ENCODE measurements at regions not wholly inside any gene's neighbourhood (a gene's known extent, or its start where the extent isn't known, plus 50 kb on each side); places are given as distances from the start of the nearest gene placed in this dataset.
"Not testable (repeated sequence)": the region's sequence is repeated elsewhere in the genome, so short reads cannot be mapped to it uniquely, and the experiment has no call there.

DNA sequence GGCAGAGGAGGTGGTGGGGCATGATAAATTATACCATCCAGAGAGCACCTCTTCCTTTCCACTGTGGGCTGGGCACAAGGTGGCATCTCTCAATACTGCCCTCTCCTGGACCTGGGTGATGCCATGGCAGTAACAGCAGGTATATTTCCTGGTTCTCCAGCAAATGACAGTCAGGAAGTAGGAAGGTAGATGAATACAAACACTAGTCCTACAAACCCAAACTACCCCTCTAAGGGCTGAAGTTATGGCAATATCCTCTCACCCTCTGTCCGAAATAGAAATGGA lies 1004.9 kb downstream of the KCNMA1 start:
- WGBS, result 88% methylated on average over 1 of the region's 1 CpG
- H3K9ac ChIP-seq (ENCODE audit: low read depth, low read length), result no peak overlapping the region
- H3K27ac ChIP-seq (ENCODE audit: low read depth, low read length), result no peak overlapping the region
- H3K4me3 ChIP-seq (ENCODE audit: low read length), result peak overlapping the region; percentile 47
- H3K27me3 ChIP-seq (ENCODE audit: insufficient read depth, low read length), result no peaks in the 10 kb centered on the region
- H3K36me3 ChIP-seq (ENCODE audit: insufficient read depth, low read length), result no peaks in the 10 kb centered on the region
- H3K9me3 ChIP-seq (ENCODE audit: insufficient read depth, low read depth, low read length), result no peaks in the 10 kb centered on the region
- H3K4me1 ChIP-seq (ENCODE audit: insufficient read depth, low read length), result peaks cover 7% of the 10 kb centered on the region; the same call in 1 of the 2 replicates

DNA sequence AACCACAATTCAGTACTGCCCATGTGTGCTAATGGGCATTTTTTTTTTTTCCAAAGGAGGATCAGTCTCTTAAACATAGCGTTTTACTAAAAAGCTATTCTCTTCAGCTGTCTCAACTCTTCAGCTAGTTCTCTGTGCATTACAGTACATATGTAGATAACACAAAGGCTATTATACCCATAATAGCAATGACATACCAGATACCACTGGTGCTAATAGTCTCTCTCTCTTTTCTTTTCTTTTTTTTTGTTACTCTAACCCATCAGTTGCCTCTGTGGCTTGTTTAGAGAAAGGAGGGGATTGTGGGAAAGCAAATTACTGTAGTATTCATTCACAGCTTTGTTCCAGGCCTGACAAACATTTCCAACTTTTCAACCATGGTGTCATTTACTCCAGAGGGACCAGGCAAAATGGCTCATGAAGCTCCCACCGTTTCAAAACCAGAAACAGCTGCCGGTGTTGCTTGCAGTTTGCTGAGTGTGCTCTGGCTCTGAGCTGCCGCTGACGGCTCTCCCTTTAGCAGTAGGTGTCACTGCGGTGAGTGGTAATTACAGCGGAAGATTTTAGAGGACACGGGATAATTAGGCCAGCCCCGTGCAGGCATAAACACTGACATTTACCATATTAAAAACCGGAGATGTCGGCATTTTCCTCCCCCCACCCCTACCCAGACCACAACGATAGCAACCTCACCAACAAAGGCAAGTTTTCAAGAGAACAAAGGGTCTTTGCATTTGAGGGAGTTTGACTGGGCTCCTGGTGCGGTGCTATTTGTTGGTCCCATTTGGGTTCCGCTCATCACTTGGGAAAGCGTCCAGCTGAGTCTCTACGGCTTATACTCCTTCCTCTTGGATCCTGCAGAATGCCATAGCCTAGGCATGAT lies 1005.5 kb downstream of the KCNMA1 start:
- Histone ChIP-seq H3K9me3 (ENCODE audit: insufficient read depth, low read depth, low read length) (no peaks in the 10 kb centered on the region), H3K36me3 (ENCODE audit: insufficient read depth, low read length) (no peaks in the 10 kb centered on the region), H3K27me3 (ENCODE audit: insufficient read depth, low read length) (no peaks in the 10 kb centered on the region), H3K4me3 (ENCODE audit: low read length) (peak overlapping the region; percentile 47), H3K27ac (ENCODE audit: low read depth, low read length) (no peak overlapping the region), H3K9ac (ENCODE audit: low read depth, low read length) (no peak overlapping the region; the same call in 1 of the 2 replicates), H3K4me1 (ENCODE audit: insufficient read depth, low read length) (peaks cover 7% of the 10 kb centered on the region; the same call in 1 of the 2 replicates)
- WGBS, result 26% methylated on average over 16 of the region's 16 CpGs

DNA sequence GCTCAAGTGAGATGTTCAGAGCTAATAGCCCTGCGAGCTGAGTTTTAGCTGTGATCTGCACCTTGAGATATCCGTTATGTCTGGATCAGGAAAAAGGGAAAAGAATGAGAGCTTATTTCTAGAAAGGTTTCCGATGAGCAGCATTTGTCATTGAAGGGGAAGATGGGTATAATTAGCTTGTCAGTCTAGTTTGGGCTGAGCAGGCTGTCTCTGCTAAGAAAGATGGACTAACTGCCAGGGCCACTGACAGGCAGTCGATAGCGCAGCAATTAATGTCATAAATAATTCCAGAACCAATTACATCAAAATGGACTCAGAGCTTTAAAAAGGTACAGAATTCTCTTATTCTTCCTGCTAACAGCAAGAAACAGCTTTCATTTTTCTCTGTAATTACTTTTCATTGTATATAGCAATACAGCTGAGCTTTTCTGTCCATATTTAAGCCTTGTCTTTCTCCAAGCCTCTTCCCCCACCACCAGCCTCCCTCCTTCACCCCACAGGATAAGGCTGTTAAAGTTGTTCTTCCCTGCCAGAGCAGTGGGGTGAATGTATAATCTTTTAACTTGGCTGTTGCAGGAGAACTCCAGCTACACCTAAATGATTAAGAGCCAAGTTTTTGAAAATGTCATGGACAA lies 1006.5 kb downstream of the KCNMA1 start:
- WGBS, result 94% methylated on average over 5 of the region's 5 CpGs

DNA sequence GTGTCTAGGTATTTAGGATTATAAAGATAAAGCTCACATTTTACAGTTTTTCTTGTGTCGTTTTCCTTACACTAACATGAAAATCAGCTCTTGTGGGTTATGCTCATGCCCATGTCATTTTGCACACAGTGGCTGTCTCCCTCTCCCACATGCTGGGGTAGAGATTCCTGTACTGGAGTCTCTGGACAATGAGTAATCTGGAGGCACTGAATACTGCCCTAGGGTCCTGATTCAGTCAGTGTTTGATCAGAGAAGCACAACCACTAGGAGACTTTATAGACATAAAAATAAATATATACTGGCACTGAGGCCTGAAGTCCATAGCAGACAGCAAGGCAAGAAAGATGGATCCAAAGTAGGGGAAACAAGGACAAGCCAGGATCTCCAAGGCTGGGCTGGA lies 1008.8 kb downstream of the KCNMA1 start:
- Histone ChIP-seq H3K9me3 (ENCODE audit: insufficient read depth, low read depth, low read length) (no peaks in the 10 kb centered on the region), H3K9ac (ENCODE audit: low read depth, low read length) (no peak overlapping the region), H3K27me3 (ENCODE audit: insufficient read depth, low read length) (no peaks in the 10 kb centered on the region), H3K4me1 (ENCODE audit: insufficient read depth, low read length) (peaks cover 7% of the 10 kb centered on the region; the same call in 1 of the 2 replicates), H3K36me3 (ENCODE audit: insufficient read depth, low read length) (no peaks in the 10 kb centered on the region), H3K4me3 (ENCODE audit: low read length) (no peak overlapping the region), H3K27ac (ENCODE audit: low read depth, low read length) (no peak overlapping the region)
- 100% methylated on average over 1 of the region's 1 CpG for WGBS

More for the DNA sequence above, 1006.5 kb downstream of the KCNMA1 start:
- Histone ChIP-seq H3K9me3 (ENCODE audit: insufficient read depth, low read depth, low read length) (no peaks in the 10 kb centered on the region), H3K9ac (ENCODE audit: low read depth, low read length) (no peak overlapping the region), H3K4me3 (ENCODE audit: low read length) (no peak overlapping the region), H3K36me3 (ENCODE audit: insufficient read depth, low read length) (no peaks in the 10 kb centered on the region), H3K4me1 (ENCODE audit: insufficient read depth, low read length) (peaks cover 7% of the 10 kb centered on the region; the same call in 1 of the 2 replicates), H3K27me3 (ENCODE audit: insufficient read depth, low read length) (no peaks in the 10 kb centered on the region), H3K27ac (ENCODE audit: low read depth, low read length) (no peak overlapping the region)

DNA sequence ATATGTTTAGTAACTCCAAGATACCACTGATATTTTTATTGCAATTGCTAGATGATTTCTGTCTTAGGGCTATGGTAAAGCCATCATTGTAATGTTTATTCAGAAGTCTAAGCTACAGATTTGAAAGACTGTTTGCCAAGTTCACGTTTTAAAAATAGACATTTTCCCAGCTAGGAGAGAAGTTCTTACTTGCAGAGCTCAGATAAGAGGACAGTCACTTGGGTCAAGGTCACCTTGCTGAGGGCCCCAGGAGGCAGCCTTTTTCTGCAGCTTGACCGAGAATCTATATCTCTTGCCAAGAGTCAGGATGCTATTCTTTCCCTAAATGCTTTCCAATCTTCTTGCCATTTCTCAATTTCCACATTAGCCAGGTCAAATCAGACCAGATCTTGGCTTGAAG lies 1011.2 kb downstream of the KCNMA1 start:
- Histone ChIP-seq H3K9ac (ENCODE audit: low read depth, low read length) (no peak overlapping the region), H3K27me3 (ENCODE audit: insufficient read depth, low read length) (no peaks in the 10 kb centered on the region)
- WGBS, result 90% methylated on average over 2 of the region's 2 CpGs

DNA sequence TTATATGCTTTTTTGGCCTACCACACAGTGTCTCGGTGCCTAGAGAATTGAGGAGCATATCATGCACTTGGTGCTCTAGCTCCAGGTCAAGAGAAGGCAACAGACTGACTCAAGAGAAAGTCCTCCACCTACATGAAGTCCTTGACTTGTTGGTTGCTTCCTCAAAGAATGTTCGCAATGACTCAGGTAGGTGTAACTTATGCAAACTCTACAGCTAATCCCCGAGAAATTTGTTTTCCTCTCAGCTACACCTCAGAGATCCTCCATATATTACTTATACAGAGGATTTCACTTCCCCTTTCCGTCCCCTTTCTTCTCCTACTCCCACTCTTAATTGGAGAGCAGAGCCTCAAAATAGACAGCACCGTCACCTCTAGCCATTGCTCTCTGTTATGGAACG lies 1013.1 kb downstream of the KCNMA1 start:
- Histone ChIP-seq H3K4me3 (ENCODE audit: low read length) (no peak overlapping the region), H3K27ac (ENCODE audit: low read depth, low read length) (no peak overlapping the region), H3K4me1 (ENCODE audit: insufficient read depth, low read length) (no peaks in the 10 kb centered on the region), H3K36me3 (ENCODE audit: insufficient read depth, low read length) (no peaks in the 10 kb centered on the region), H3K9ac (ENCODE audit: low read depth, low read length) (no peak overlapping the region), H3K27me3 (ENCODE audit: insufficient read depth, low read length) (no peaks in the 10 kb centered on the region), H3K9me3 (ENCODE audit: insufficient read depth, low read depth, low read length) (no peaks in the 10 kb centered on the region)
- 98% methylated on average over 6 of the region's 6 CpGs for WGBS

More for the DNA sequence above, 1011.2 kb downstream of the KCNMA1 start:
- no peak overlapping the region for H3K4me3 ChIP-seq (ENCODE audit: low read length)
- no peak overlapping the region for H3K27ac ChIP-seq (ENCODE audit: low read depth, low read length)
- H3K4me1 ChIP-seq (ENCODE audit: insufficient read depth, low read length), result no peaks in the 10 kb centered on the region
- H3K36me3 ChIP-seq (ENCODE audit: insufficient read depth, low read length), result no peaks in the 10 kb centered on the region
- no peaks in the 10 kb centered on the region for H3K9me3 ChIP-seq (ENCODE audit: insufficient read depth, low read depth, low read length)

DNA sequence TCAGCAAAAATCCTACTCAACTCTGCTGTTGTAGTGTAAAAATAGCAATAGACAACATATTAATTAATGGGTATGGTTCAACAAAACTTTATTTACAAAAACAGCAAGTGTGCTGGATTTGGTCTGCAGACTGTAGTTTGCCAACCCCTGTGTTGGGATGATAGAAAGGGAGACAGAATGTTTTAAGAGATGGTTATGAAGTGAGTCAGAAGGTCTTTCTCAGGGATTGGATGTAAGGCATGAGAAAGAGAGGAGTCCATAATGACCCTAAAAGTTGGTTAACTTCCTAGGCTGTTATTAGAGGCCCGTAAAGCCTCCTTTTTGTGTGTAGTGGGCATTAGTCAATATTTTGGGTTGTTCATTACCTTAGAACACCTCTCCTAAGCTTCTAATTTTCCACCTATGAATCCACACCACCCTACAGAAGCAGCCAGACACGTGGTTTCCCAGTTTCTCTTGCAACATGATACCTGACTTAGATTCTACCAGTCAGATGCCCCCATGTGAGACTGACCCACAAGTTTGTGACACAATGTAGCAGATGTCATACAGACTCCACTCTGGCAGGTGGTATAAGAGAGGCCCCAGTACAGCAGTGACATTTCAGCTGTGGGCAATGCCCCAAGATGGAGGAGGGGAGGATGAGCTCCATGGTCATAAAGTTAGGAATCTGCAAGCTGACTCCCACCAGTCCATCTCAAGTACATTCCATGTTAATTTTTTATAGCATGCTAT lies 1015.6 kb downstream of the KCNMA1 start:
- H3K4me3 ChIP-seq (ENCODE audit: low read length), result no peak overlapping the region
- no peaks in the 10 kb centered on the region for H3K9me3 ChIP-seq (ENCODE audit: insufficient read depth, low read depth, low read length)
- no peaks in the 10 kb centered on the region for H3K36me3 ChIP-seq (ENCODE audit: insufficient read depth, low read length)
- H3K27ac ChIP-seq (ENCODE audit: low read depth, low read length), result no peak overlapping the region
- no peaks in the 10 kb centered on the region for H3K27me3 ChIP-seq (ENCODE audit: insufficient read depth, low read length)
- WGBS, result 92% methylated on average over 2 of the region's 2 CpGs
- H3K9ac ChIP-seq (ENCODE audit: low read depth, low read length), result no peak overlapping the region
- H3K4me1 ChIP-seq (ENCODE audit: insufficient read depth, low read length), result no peaks in the 10 kb centered on the region

DNA sequence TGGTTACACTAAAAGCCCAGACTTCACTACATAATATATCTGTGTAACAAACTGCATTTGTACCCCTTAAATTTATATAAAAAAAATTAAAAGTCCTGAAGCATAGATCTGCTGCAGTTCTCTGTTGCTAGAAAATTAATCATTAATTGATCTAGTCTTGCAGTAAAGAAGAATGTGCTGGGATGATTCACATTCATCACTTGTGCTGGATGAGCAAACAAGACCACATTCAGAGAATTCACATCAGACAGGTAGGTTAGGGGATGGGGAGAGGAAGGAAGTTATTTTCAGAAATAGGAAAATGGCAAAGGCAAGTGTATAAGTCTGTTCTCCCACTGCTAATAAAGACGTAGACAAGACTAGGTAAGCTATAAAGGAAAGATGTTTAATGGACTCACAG lies 1019.0 kb downstream of the KCNMA1 start:
- Histone ChIP-seq H3K27ac (ENCODE audit: low read depth, low read length) (no peak overlapping the region), H3K9me3 (ENCODE audit: insufficient read depth, low read depth, low read length) (no peaks in the 10 kb centered on the region), H3K9ac (ENCODE audit: low read depth, low read length) (no peak overlapping the region), H3K27me3 (ENCODE audit: insufficient read depth, low read length) (no peaks in the 10 kb centered on the region), H3K4me1 (ENCODE audit: insufficient read depth, low read length) (no peaks in the 10 kb centered on the region), H3K36me3 (ENCODE audit: insufficient read depth, low read length) (no peaks in the 10 kb centered on the region), H3K4me3 (ENCODE audit: low read length) (no peak overlapping the region)
- WGBS, result 97% methylated on average over 1 of the region's 1 CpG

DNA sequence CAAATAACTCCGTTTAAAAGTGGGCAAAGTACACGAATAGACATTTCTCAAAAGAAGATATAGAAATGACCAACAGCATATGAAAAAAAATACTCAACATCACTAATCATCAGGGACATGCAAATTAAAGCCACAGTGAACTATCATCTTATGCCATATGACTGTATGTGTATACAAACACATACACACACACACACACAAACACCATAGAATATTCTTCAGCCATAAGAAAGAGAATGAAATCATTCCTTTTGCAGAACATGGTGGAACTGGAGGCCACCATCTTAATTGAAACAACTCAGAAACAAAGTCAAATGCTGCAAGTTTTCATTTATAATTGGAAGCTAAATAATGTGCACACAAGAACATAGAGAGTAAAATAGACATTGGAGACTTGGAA lies 1019.4 kb downstream of the KCNMA1 start:
- WGBS, result 96% methylated on average over 2 of the region's 2 CpGs
- Histone ChIP-seq H3K27me3 (ENCODE audit: insufficient read depth, low read length) (no peaks in the 10 kb centered on the region), H3K4me3 (ENCODE audit: low read length) (no peak overlapping the region), H3K4me1 (ENCODE audit: insufficient read depth, low read length) (no peaks in the 10 kb centered on the region), H3K36me3 (ENCODE audit: insufficient read depth, low read length) (no peaks in the 10 kb centered on the region), H3K27ac (ENCODE audit: low read depth, low read length) (no peak overlapping the region), H3K9ac (ENCODE audit: low read depth, low read length) (no peak overlapping the region), H3K9me3 (ENCODE audit: insufficient read depth, low read depth, low read length) (no peaks in the 10 kb centered on the region)

DNA sequence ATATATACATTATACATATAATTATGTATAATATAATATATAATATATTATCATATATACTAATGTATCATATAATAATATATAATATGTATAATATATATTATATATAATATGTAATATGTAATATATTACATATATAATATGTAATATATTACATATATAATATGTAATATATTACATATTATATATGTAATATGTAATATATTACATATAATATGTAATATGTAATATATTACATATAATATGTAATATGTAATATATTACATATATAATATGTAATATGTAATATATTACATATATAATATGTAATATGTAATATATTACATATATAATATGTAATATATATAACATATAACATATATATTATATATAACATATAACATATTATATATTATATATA lies 1020.9 kb downstream of the KCNMA1 start:
- not testable (repeated sequence) for H3K4me3 ChIP-seq (ENCODE audit: low read length); H3K9me3 ChIP-seq (ENCODE audit: insufficient read depth, low read depth, low read length); H3K4me1 ChIP-seq (ENCODE audit: insufficient read depth, low read length); H3K27me3 ChIP-seq (ENCODE audit: insufficient read depth, low read length); H3K27ac ChIP-seq (ENCODE audit: low read depth, low read length); H3K36me3 ChIP-seq (ENCODE audit: insufficient read depth, low read length); H3K9ac ChIP-seq (ENCODE audit: low read depth, low read length)

DNA sequence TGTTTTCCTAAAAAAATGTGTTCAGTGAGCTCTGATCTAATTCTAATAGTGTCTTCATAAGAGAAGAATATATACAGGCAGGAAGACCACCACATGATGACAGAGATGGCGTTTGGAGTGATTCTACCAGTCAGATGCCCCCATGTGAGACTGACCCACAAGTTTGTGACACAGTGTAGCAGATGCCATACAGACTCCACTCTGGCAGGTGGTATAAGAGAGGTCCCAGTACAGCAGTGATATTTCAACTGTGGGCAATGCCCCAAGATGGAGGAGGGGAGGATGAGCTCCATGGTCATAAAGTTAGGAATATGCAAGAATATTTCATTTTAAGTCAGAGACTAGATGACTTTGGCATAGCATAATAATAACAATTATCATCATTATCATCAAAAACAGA lies 1022.6 kb downstream of the KCNMA1 start:
- Histone ChIP-seq H3K27me3 (ENCODE audit: insufficient read depth, low read length) (no peaks in the 10 kb centered on the region), H3K36me3 (ENCODE audit: insufficient read depth, low read length) (no peaks in the 10 kb centered on the region), H3K9me3 (ENCODE audit: insufficient read depth, low read depth, low read length) (no peaks in the 10 kb centered on the region), H3K4me1 (ENCODE audit: insufficient read depth, low read length) (no peaks in the 10 kb centered on the region), H3K27ac (ENCODE audit: low read depth, low read length) (no peak overlapping the region), H3K4me3 (ENCODE audit: low read length) (no peak overlapping the region), H3K9ac (ENCODE audit: low read depth, low read length) (no peak overlapping the region)
- WGBS, result 86% methylated on average over 1 of the region's 1 CpG
